ELF-1 (cell line): ENCODE measurements at regions not wholly inside any gene's neighbourhood (a gene's known extent, or its start where the extent isn't known, plus 50 kb on each side); places are given as distances from the start of the nearest gene placed in this dataset.
"Not testable (repeated sequence)": the region's sequence is repeated elsewhere in the genome, so short reads cannot be mapped to it uniquely, and the experiment has no call there.

ENCODE experiments used
- DNase-seq: peaks from one replicate; pipeline ENCODE4 v3.0.0-alpha.2; 2016; ENCODE audit warnings: low read depth, low spot score

GRCh38 chr7:112592565-112593263 is 111.9 kb downstream of the LSMEM1 start:
- not testable (repeated sequence) for DNase-seq

GRCh38 chr7:112594397-112594796 is 113.6 kb downstream of the LSMEM1 start:
- no peak for DNase-seq

- no peak for DNase-seq
Measured at GRCh38 chr7:112596260-112596659, 115.5 kb downstream of the LSMEM1 start.

DNA sequence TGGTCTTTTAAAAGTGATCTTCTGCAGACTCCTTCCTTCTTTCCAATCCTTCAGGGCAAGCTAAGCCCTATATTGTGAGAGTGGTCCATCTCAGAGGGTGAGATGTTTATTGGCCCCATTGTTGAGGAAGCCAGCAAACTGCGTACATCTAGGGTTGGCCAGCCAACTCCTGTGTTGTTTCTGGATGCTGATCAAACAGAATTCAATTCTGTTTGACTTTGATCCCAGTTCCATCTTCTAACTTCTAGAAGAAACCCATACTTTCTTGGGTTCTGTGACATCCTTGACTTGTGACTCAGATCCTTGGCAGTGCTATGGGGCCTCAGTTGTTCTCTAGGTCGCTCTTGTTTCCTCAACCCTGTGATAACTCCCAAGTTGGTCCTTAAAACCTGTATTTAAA is 116.2 kb downstream of the LSMEM1 start:
- DNase-seq, result no peak

- no peak for DNase-seq
Measured at GRCh38 chr7:112603673-112604072, 122.9 kb downstream of the LSMEM1 start.

DNA sequence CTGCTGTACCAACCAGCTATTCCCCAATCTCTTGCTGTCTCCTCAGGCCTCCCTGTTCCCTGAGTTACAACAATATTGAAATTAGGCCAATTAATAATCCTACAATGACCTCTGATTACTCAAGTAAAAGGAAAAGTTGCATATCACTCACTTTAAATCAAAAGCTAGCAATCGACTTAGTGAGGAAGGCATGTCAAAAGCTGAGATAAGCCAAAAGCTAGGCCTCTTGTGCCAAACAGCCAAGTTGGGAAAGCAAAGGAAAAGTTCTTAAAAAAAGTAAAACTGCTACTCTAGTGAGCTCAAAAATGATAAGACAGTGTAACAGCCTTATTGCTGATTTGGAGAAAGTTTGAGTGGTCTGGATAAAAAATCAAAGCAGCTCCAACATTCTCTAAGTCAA is 129.8 kb downstream of the LSMEM1 start:
- DNase-seq, result no peak

- no peak for DNase-seq
Measured at GRCh38 chr7:112615701-112616100, 134.9 kb downstream of the LSMEM1 start.

GRCh38 chr7:112616295-112616694 is 135.5 kb downstream of the LSMEM1 start:
- DNase-seq, result no peak

GRCh38 chr7:112619343-112619742 is 138.6 kb downstream of the LSMEM1 start:
- no peak for DNase-seq

DNA sequence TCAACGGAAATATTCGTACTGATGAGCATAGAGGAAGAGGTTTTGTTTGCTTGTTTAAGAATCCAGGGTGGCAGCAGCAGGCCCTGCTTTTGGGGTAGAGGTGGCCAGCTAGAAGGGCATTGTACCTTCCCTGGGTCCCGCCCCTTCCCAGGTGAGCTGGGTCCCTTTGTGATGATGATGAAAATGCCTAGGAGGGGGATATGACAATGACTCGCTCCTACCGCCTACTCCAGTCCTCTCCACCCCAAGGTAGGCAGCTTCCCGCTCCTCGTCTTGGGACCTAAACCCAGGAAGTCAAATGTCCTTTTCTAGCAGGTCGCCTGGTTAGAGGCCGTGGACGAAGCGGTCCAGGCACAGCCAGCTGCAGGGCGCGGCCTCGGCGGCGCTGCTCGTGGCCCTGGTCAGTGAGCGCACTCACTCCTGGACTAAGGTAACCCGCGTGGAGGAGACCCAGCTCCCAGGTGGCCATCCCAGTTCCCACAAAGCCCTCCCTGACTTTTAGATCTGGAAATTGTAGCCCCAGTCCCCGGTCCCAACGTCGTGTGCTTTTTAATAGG is 141.4 kb downstream of the LSMEM1 start:
- DNase-seq, result no peak

GRCh38 chr7:112624416-112624815 is 143.6 kb downstream of the LSMEM1 start:
- no peak for DNase-seq

- DNase-seq, result no peak
Measured at GRCh38 chr7:112630565-112630964, 149.8 kb downstream of the LSMEM1 start.

DNA sequence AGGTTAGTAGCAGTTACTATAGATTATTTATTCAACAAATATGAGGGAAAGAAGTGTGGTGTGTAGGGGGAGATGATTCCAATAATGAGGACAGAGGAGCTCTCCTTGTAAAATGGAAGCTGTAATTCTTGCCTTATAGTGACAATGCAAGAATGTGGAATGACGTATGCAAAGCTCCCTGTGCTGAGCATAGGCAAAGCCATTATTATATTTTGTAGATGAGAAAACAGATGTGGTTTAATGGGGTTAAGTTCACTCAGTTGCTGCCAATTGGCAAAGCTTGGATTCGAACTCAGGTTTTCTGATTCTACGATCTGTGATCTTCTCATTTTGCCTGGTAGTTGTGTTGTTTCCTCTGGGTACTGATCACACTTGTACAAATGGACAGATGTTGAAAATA is 153.3 kb downstream of the LSMEM1 start:
- no peak for DNase-seq

- no peak for DNase-seq
Measured at GRCh38 chr7:112635742-112636141, 154.5 kb downstream of the TMEM168 start.

- no peak for DNase-seq
Measured at GRCh38 chr7:112638675-112639400, 151.4 kb downstream of the TMEM168 start.

GRCh38 chr7:112640685-112641084 is 149.5 kb downstream of the TMEM168 start:
- no peak for DNase-seq

DNA sequence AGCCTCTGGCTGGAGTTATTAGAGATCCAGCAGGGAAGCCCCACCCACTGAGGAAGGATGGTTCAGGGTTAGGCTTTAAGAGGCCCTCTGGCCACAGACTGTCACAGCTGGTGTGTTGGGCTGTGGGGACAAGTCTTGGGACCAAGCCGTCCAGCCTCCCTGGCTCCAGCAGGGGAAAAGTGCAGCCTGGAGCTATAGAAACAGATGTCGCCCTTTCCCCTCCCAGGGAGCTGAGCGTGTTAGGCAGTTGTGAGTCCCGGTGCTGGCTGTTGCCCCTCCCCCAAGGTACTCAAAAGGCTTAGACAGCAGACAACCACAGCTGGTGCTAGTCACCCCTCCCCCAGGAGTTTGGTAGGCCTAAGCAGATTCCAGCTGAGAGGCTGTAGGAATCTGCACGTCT is 143.4 kb downstream of the TMEM168 start:
- DNase-seq, result peak; percentile 97

- DNase-seq, result no peak
Measured at GRCh38 chr7:112648781-112649180, 141.4 kb downstream of the TMEM168 start.

DNA sequence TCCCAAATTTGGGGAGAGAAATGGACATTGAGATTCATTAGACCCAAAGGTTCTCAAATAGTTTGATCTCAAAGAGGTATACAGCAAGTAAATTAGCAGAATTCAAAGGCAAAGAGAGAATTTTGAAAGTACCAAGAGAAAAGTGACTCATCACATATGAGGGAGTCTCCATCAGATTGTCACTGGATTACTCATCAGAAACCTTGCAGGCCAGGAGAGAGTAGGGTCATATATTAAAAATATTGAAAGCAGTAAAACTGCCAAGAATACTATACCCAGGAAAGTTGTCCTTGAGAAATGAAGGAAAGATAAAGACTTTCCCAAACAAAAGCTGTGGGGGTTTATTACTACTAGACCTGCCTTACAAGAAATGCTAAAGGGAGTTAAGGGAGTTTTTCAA is 140.6 kb downstream of the TMEM168 start:
- no peak for DNase-seq

DNA sequence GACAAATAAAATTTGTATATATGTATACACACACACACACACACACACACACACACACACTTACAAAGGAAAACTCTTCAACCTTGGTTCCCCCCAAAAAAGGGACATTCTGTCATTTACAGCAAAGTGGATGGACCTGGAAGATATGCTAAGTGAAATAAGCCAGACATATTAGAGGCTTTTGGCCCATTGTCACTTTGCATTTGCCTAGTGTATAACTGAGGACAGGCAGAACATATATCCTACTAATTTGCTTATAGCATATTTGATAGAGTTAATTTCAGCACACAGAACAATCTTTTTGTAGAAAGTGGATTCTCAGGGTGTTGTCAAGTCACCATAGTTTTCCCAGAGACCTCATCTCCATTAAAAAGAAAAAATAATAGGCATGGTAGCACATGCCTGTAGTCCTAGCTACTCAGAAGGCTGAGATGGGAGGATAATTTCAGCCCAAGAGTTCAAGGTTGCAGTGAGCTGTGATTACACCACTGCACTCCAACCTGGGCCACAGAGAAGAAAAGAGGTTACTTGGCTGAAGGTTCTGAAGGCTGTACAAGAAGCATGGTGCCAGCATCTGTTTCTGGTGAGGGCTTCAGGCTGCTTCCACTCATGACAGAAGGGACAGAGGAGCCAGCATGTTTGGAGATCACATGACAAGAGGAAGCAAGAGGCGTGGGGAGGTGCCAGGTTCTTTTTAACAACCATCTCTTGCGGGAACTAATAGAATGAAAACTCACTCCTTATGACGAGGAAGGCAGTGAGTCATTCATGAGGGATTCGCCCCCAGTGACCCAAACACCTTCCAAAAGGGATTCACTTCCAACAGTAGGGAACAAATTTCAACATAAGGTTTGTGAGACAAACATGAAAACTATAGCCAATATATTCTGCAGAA is 135.6 kb downstream of the TMEM168 start:
- DNase-seq, result no peak

- DNase-seq, result peak; percentile 34
Measured at GRCh38 chr7:112665709-112666108, 124.5 kb downstream of the TMEM168 start.

DNA sequence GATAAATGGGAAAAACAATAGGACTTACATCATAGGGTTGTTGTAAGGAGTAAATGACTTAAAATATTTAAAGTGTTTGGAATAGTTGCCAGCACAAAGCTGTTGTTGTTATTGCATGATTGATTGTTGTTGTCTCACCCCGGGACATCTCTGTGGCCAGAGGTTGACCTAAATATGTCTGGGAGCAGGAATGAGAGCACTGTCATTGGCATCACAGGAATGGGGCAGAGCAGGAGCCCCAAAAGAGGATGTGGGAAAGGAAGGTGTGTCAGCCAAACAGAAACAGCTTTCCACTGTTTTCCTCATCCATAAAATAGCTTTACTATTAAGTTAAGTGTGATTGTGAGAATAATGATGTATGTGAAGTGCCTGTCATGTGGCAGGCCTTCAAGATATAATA is 121.6 kb downstream of the TMEM168 start:
- DNase-seq, result peak; percentile 13
